Liver (tissue), 8 donors: ENCODE measurements at regions not wholly inside any gene's neighbourhood (a gene's known extent, or its start where the extent isn't known, plus 50 kb on each side); places are given as distances from the start of the nearest gene placed in this dataset.

Experiments
- DNase-seq: peaks from one replicate; pipeline ENCODE4 v3.0.0-alpha.2; 2017; ENCODE audit warnings: low spot score
- H3K27ac ChIP-seq, 2 donors: one replicate each; pipeline ENCODE4 v1.7.0; 2013; ENCODE audit warnings: inconsistent platforms in 2 of 2, low read length in 2 of 2, control low read depth in 1 of 2, low read depth in 1 of 2, mild to moderate bottlenecking in 1 of 2
- H3K27me3 ChIP-seq, 4 donors: one replicate each; pipeline versions ENCODE4 v1.6.1 to v1.7.0; 2013; ENCODE audit warnings: low read length in 3 of 4, inconsistent platforms in 1 of 4, mild to moderate bottlenecking in 1 of 4, moderate library complexity in 1 of 4; ENCODE audit not compliant: control insufficient read depth in 4 of 4, insufficient read depth in 4 of 4
- H3K36me3 ChIP-seq, 4 donors: one replicate each; pipeline versions ENCODE4 v1.6.1 to v1.7.0; 2013; ENCODE audit warnings: low read length in 3 of 4, mild to moderate bottlenecking in 3 of 4, low read depth in 1 of 4, moderate library complexity in 1 of 4; ENCODE audit not compliant: control insufficient read depth in 4 of 4, insufficient read depth in 3 of 4
- H3K4me1 ChIP-seq, 4 donors: one replicate each; pipeline versions ENCODE4 v1.6.1 to v1.7.0; 2013; ENCODE audit warnings: low read length in 3 of 4, mild to moderate bottlenecking in 3 of 4, moderate library complexity in 1 of 4; ENCODE audit not compliant: control insufficient read depth in 4 of 4, insufficient read depth in 4 of 4
- H3K4me3 ChIP-seq, 3 donors: one replicate each; pipeline versions ENCODE4 v1.6.1 to v1.7.0; 2013; ENCODE audit warnings: low read length in 3 of 3, control low read depth in 1 of 3, low read depth in 1 of 3, mild to moderate bottlenecking in 1 of 3
- H3K9ac ChIP-seq, 2 donors: one replicate each; pipeline ENCODE4 v1.7.0; 2013; ENCODE audit warnings: low read length in 2 of 2, mild to moderate bottlenecking in 2 of 2, moderate library complexity in 2 of 2, control low read depth in 1 of 2, low read depth in 1 of 2
- H3K9me3 ChIP-seq, 4 donors: one replicate each; pipeline versions ENCODE4 v1.6.1 to v1.7.0; 2013; ENCODE audit warnings: low read length in 3 of 4; ENCODE audit not compliant: control insufficient read depth in 4 of 4
- ATF3 ChIP-seq: IDR thresholded peaks from 2 replicates; pipeline ENCODE4 v1.6.1; 2016; ENCODE audit warnings: antibody characterized with exemption
- CTCF ChIP-seq: fragments of 150-350 bp; IDR thresholded peaks from 2 replicates; pipeline ENCODE4 v1.5.1; 2017; ENCODE audit warnings: improper control_type of control experiment, low read depth, low read length; ENCODE audit not compliant: missing input control
- EGR1 ChIP-seq, 2 donors: IDR thresholded peaks; 2 replicates each; pipeline ENCODE4 v1.6.1; 2016 to 2018; ENCODE audit warnings: antibody characterized with exemption in 2 of 2, low read depth in 2 of 2
- FOXA1 ChIP-seq: IDR thresholded peaks from 2 replicates; pipeline ENCODE4 v1.6.1; 2016; ENCODE audit warnings: antibody characterized with exemption
- FOXA2 ChIP-seq: IDR thresholded peaks from 2 replicates; pipeline ENCODE4 v1.6.1; 2016; ENCODE audit warnings: antibody characterized with exemption
- GABPA ChIP-seq, 2 donors: IDR thresholded peaks in 1 of 2; conservative IDR thresholded peaks in 1 of 2; 2 replicates each; pipeline ENCODE4 v1.6.1; 2016; ENCODE audit warnings: antibody characterized with exemption in 2 of 2, mild to moderate bottlenecking in 1 of 2, moderate library complexity in 1 of 2
- HNF4A ChIP-seq, 2 donors: conservative IDR thresholded peaks; 2 replicates each; pipeline ENCODE4 v1.6.1; 2016; ENCODE audit warnings: antibody characterized with exemption in 2 of 2, mild to moderate bottlenecking in 2 of 2
- HNF4G ChIP-seq: IDR thresholded peaks from 2 replicates; pipeline ENCODE4 v1.6.1; 2016; ENCODE audit warnings: antibody characterized with exemption
- JUND ChIP-seq, 2 donors: IDR thresholded peaks; 2 replicates each; pipeline ENCODE4 v1.6.1; 2016; ENCODE audit warnings: antibody characterized with exemption in 2 of 2
- NR2F2 ChIP-seq: IDR thresholded peaks from 2 replicates; pipeline ENCODE4 v1.6.1; 2016; ENCODE audit warnings: antibody characterized with exemption
- RAD21 ChIP-seq, 2 donors: IDR thresholded peaks; 2 replicates each; pipeline ENCODE4 v1.6.1; 2016; ENCODE audit warnings: antibody characterized with exemption in 2 of 2, mild to moderate bottlenecking in 2 of 2
- REST ChIP-seq: IDR thresholded peaks from 2 replicates; pipeline ENCODE4 v1.6.1; 2016; ENCODE audit warnings: antibody characterized with exemption, mild to moderate bottlenecking
- RXRA ChIP-seq, 2 donors: IDR thresholded peaks; 2 replicates each; pipeline ENCODE4 v1.6.1; 2017 to 2018; ENCODE audit warnings: antibody characterized with exemption in 2 of 2, mild to moderate bottlenecking in 1 of 2
- SP1 ChIP-seq: IDR thresholded peaks from 2 replicates; pipeline ENCODE4 v1.6.1; 2018; ENCODE audit warnings: antibody characterized with exemption, mild to moderate bottlenecking
- TAF1 ChIP-seq: conservative IDR thresholded peaks from 2 replicates; pipeline ENCODE4 v1.6.1; 2016; ENCODE audit warnings: antibody characterized with exemption, mild to moderate bottlenecking
- YY1 ChIP-seq: IDR thresholded peaks from 2 replicates; pipeline ENCODE4 v1.6.1; 2016; ENCODE audit warnings: antibody characterized with exemption, mild to moderate bottlenecking
- ZBTB33 ChIP-seq: IDR thresholded peaks from 2 replicates; pipeline ENCODE4 v1.6.1; 2016; ENCODE audit warnings: antibody characterized with exemption
- WGBS: extraction: QIAGEN DNeasy Blood & Tissue Kit; methylation state at CpG from one replicate; pipeline ENCODE4 v1.1.7; 2013; 5-methylcytosine and 5-hydroxymethylcytosine counted together
- TF ChIP-seq, protein P1 (sequence below): IDR thresholded peaks from 2 replicates; pipeline ENCODE4 v1.6.1; 2016; ENCODE audit warnings: antibody characterized with exemption
- donor health status: healthy.
- donor health status: healthy.
- donor health status: healthy.
- donor health status: healthy.
- donor health status: healthy.

GRCh38 chr1:232222614-232223013, 407.3 kb downstream of the SIPA1L2 start:
- Histone ChIP-seq H3K9me3 (no peaks in the 10 kb centered on the region), H3K36me3 (no peaks in the 10 kb centered on the region), H3K27ac (no peak overlapping the region), H3K27me3 (peaks cover 0 to 8% (median 1%) of the 10 kb centered on the region in 4 donors), H3K9ac (no peak overlapping the region), H3K4me1 (no peaks in the 10 kb centered on the region), H3K4me3 (no peak overlapping the region)
- WGBS: 97% methylated on average over 4 of the region's 4 CpGs
- DNase-seq: no peak
- no peak for TF ChIP-seq HNF4G
- TF ChIP-seq NR2F2: no peak
- no peak for TF ChIP-seq FOXA1
- TF ChIP-seq HNF4A (conservative IDR thresholded peaks at IDR 0.05): no peak
- no peak for TF ChIP-seq SP1
- no peak for TF ChIP-seq REST
- no peak for TF ChIP-seq RXRA (IDR thresholded peaks at IDR 0.05)
- TF ChIP-seq TAF1: no peak

- H3K27me3 ChIP-seq: peaks cover 0 to 5% (median 1%) of the 10 kb centered on the region in 4 donors
- no peak for DNase-seq
- H3K4me3 ChIP-seq: no peak overlapping the region
- H3K4me1 ChIP-seq: no peaks in the 10 kb centered on the region
- H3K27ac ChIP-seq: no peak overlapping the region
- TF ChIP-seq HNF4A (conservative IDR thresholded peaks at IDR 0.05) (no peak), GABPA (IDR thresholded peaks at IDR 0.05 in 1 of 2, conservative IDR thresholded peaks at IDR 0.05 in 1 of 2) (no peak), JUND (IDR thresholded peaks at IDR 0.05) (no peak), HNF4G (no peak), FOXA2 (no peak), CTCF (no peak), FOXA1 (no peak), REST (no peak), YY1 (no peak), RXRA (IDR thresholded peaks at IDR 0.05) (no peak), NR2F2 (no peak), EGR1 (IDR thresholded peaks at IDR 0.05; ENCODE audit: low read depth in 2 of 2) (no peak), TAF1 (no peak), RAD21 (IDR thresholded peaks at IDR 0.05) (no peak), ATF3 (no peak), SP1 (no peak), ZBTB33 (no peak)
- TF ChIP-seq, protein P1, sequence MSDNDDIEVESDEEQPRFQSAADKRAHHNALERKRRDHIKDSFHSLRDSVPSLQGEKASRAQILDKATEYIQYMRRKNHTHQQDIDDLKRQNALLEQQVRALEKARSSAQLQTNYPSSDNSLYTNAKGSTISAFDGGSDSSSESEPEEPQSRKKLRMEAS: no peak
- H3K9me3 ChIP-seq: no peaks in the 10 kb centered on the region
- 93% methylated on average over 3 of the region's 3 CpGs for WGBS
- no peak overlapping the region for H3K9ac ChIP-seq
- no peaks in the 10 kb centered on the region for H3K36me3 ChIP-seq
Measured at GRCh38 chr1:232221802-232222499, 408.0 kb downstream of the SIPA1L2 start.
